Suprapubic skin (tissue), 4 donors: ENCODE measurements at regions not wholly inside any gene's neighbourhood (a gene's known extent, or its start where the extent isn't known, plus 50 kb on each side); places are given as distances from the start of the nearest gene placed in this dataset.

Experiments
- DNase-seq, 2 donors: peaks; one replicate each; pipeline ENCODE4 v3.0.0-alpha.2; 2019; ENCODE audit warnings: low spot score in 2 of 2
- H3K27ac ChIP-seq: fragments of 200-600 bp; sonication (generic); one replicate; pipeline ENCODE4 v1.5.1; 2019
- H3K27me3 ChIP-seq: fragments of 200-600 bp; sonication (generic); one replicate; pipeline ENCODE4 v1.5.1; 2019
- H3K36me3 ChIP-seq: fragments of 200-600 bp; sonication (generic); one replicate; pipeline ENCODE4 v1.5.1; 2019
- H3K4me1 ChIP-seq: fragments of 200-600 bp; sonication (generic); one replicate; pipeline ENCODE4 v1.5.1; 2019
- H3K4me3 ChIP-seq: fragments of 200-600 bp; sonication (generic); one replicate; pipeline ENCODE4 v1.5.1; 2019; ENCODE audit warnings: mild to moderate bottlenecking
- H3K9me3 ChIP-seq: fragments of 200-600 bp; sonication (generic); one replicate; pipeline ENCODE4 v1.5.1; 2019
- EP300 ChIP-seq: sonication (generic); formaldehyde crosslinking; IDR thresholded peaks from one replicate; pipeline ENCODE4 v1.6.1; 2017; ENCODE audit warnings: antibody characterized with exemption
- POLR2A ChIP-seq, 2 donors: fragments of 450-650 bp; IDR thresholded peaks; one replicate each; pipeline ENCODE4 v1.6.1; 2017; ENCODE audit warnings: antibody characterized with exemption in 2 of 2, mild to moderate bottlenecking in 2 of 2, moderate library complexity in 2 of 2
- POLR2AphosphoS5 ChIP-seq, 3 donors: sonication (generic); formaldehyde crosslinking; IDR thresholded peaks; one replicate each; pipeline ENCODE4 v1.6.1; 2017; ENCODE audit warnings: antibody characterized with exemption in 3 of 3
- WGBS: methylation state at CpG from one replicate; pipeline ENCODE4 v1.1.5; 2018; 5-methylcytosine and 5-hydroxymethylcytosine counted together
- TF ChIP-seq, protein P1 (sequence below), 2 donors: fragments of 200-600 bp in 1 of 2; fragments of 450-650 bp in 1 of 2; sonication (generic) in 1 of 2; IDR thresholded peaks; one replicate each; pipeline ENCODE4 v1.5.1; 2016 to 2019; ENCODE audit warnings: antibody characterized with exemption in 2 of 2, mild to moderate bottlenecking in 1 of 2, moderate library complexity in 1 of 2

DNA sequence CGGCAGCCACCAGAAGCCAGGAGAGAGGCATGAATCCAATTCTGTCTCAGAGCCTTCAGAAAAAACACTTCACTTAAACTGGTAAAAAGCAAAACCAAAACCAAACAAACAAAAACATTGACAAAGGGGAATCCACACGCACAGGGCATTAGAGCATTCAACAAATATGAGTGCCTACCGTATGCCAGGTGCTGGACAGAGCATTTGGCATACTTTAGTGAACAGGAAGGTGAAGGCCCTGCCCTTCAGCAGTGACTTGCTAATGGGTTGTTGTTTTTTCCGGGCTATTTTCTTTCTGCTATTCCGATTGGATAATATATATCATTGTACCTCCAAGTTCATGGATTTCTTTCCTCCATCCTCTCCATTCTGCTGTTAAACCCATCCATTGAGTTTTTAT lies 71.7 kb upstream of the RUFY1 start:
- TF ChIP-seq, protein P1, sequence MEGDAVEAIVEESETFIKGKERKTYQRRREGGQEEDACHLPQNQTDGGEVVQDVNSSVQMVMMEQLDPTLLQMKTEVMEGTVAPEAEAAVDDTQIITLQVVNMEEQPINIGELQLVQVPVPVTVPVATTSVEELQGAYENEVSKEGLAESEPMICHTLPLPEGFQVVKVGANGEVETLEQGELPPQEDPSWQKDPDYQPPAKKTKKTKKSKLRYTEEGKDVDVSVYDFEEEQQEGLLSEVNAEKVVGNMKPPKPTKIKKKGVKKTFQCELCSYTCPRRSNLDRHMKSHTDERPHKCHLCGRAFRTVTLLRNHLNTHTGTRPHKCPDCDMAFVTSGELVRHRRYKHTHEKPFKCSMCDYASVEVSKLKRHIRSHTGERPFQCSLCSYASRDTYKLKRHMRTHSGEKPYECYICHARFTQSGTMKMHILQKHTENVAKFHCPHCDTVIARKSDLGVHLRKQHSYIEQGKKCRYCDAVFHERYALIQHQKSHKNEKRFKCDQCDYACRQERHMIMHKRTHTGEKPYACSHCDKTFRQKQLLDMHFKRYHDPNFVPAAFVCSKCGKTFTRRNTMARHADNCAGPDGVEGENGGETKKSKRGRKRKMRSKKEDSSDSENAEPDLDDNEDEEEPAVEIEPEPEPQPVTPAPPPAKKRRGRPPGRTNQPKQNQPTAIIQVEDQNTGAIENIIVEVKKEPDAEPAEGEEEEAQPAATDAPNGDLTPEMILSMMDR (IDR thresholded peaks at IDR 0.05), result no peak
- TF ChIP-seq POLR2A (IDR thresholded peaks at IDR 0.05), result no peak
- TF ChIP-seq EP300, result no peak
- TF ChIP-seq POLR2AphosphoS5 (IDR thresholded peaks at IDR 0.05), result no peak
- H3K9me3 ChIP-seq, result no peaks in the 10 kb centered on the region
- H3K36me3 ChIP-seq, result no peaks in the 10 kb centered on the region
- WGBS, result 89% methylated on average over 5 of the region's 5 CpGs
- H3K27ac ChIP-seq, result no peak overlapping the region
- no peak overlapping the region for H3K4me3 ChIP-seq
- H3K4me1 ChIP-seq, result no peaks in the 10 kb centered on the region
- no peak for DNase-seq
- H3K27me3 ChIP-seq, result no peaks in the 10 kb centered on the region

DNA sequence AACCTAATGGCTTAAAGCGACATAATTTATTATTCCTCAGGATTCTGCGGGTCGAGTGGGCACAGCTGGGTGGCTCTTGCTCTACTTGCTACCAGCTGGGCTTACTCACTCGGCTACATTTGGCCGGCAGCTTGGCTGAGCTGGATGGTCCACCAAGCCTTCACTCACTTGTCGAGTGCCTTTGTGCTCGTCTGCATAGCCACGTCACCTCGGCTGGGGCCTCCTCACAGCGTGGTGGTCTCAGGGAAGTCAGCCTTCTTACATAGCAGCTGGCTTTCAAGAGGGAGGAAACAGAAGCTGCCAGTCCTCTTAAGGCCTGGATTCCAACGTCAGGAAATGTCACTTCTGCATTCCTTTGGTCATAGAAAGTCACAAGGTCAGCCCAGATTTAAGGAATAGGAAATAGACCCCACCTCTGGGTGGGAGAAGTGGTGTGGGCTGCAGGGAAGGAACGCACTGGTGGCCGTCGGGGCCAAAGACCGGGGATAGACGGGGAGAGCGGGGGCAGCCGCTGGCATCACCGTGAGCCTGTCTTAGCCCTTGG lies 75.1 kb upstream of the RUFY1 start:
- WGBS, result 71% methylated on average over 19 of the region's 19 CpGs
- Histone ChIP-seq H3K4me1 (no peaks in the 10 kb centered on the region), H3K27me3 (no peaks in the 10 kb centered on the region), H3K27ac (no peak overlapping the region), H3K9me3 (no peaks in the 10 kb centered on the region), H3K36me3 (no peaks in the 10 kb centered on the region), H3K4me3 (no peak overlapping the region)
- DNase-seq, result no peak
- TF ChIP-seq POLR2AphosphoS5 (IDR thresholded peaks at IDR 0.05) (no peak), POLR2A (IDR thresholded peaks at IDR 0.05) (no peak), EP300 (no peak)
- TF ChIP-seq, protein P1 (IDR thresholded peaks at IDR 0.05), result no peak

GRCh38 chr5:179472641-179473040 lies 77.7 kb upstream of the RUFY1 start:
- no peak for DNase-seq
- H3K27ac ChIP-seq, result no peak overlapping the region
- H3K4me1 ChIP-seq, result no peaks in the 10 kb centered on the region
- no peaks in the 10 kb centered on the region for H3K27me3 ChIP-seq
- no peak overlapping the region for H3K4me3 ChIP-seq
- no peaks in the 10 kb centered on the region for H3K9me3 ChIP-seq
- TF ChIP-seq EP300 (no peak), POLR2AphosphoS5 (IDR thresholded peaks at IDR 0.05) (no peak), POLR2A (IDR thresholded peaks at IDR 0.05) (no peak)
- TF ChIP-seq, protein P1 (IDR thresholded peaks at IDR 0.05), result no peak
- H3K36me3 ChIP-seq, result no peaks in the 10 kb centered on the region
- WGBS, result 88% methylated on average over 18 of the region's 18 CpGs

- H3K36me3 ChIP-seq, result no peaks in the 10 kb centered on the region
- H3K9me3 ChIP-seq, result no peaks in the 10 kb centered on the region
- no peak for TF ChIP-seq POLR2AphosphoS5 (IDR thresholded peaks at IDR 0.05)
- TF ChIP-seq, protein P1 (IDR thresholded peaks at IDR 0.05), result no peak
- no peak for TF ChIP-seq EP300
- H3K4me1 ChIP-seq, result no peaks in the 10 kb centered on the region
- DNase-seq, result no peak
- WGBS, result 61% methylated on average over 4 of the region's 4 CpGs
- H3K4me3 ChIP-seq, result no peak overlapping the region
- no peaks in the 10 kb centered on the region for H3K27me3 ChIP-seq
- H3K27ac ChIP-seq, result no peak overlapping the region
Observed at GRCh38 chr5:179472174-179472573, 78.2 kb upstream of the RUFY1 start.

- DNase-seq, result no peak
- Histone ChIP-seq H3K36me3 (no peaks in the 10 kb centered on the region), H3K4me3 (no peak overlapping the region), H3K4me1 (no peaks in the 10 kb centered on the region), H3K27ac (no peak overlapping the region), H3K27me3 (no peaks in the 10 kb centered on the region), H3K9me3 (no peaks in the 10 kb centered on the region)
- no peak for TF ChIP-seq EP300
- WGBS, result 79% methylated on average over 11 of the region's 11 CpGs
Observed at GRCh38 chr5:179470201-179470600, 80.2 kb upstream of the RUFY1 start.

- H3K4me3 ChIP-seq, result no peak overlapping the region
- no peak for DNase-seq
- H3K4me1 ChIP-seq, result no peaks in the 10 kb centered on the region
- no peaks in the 10 kb centered on the region for H3K36me3 ChIP-seq
- no peaks in the 10 kb centered on the region for H3K9me3 ChIP-seq
- WGBS, result no CpG with 5 or more reads among the region's 8 CpGs
- TF ChIP-seq POLR2AphosphoS5 (IDR thresholded peaks at IDR 0.05) (no peak), POLR2A (IDR thresholded peaks at IDR 0.05) (no peak), EP300 (no peak)
- TF ChIP-seq, protein P1 (IDR thresholded peaks at IDR 0.05), result no peak
- H3K27me3 ChIP-seq, result no peaks in the 10 kb centered on the region
- no peak overlapping the region for H3K27ac ChIP-seq
Observed at GRCh38 chr5:179468696-179469095, 81.7 kb upstream of the RUFY1 start.
